ENCODE measurements at regions not wholly inside any gene's neighbourhood (a gene's known extent, or its start where the extent isn't known, plus 50 kb on each side); places are given as distances from the start of the nearest gene placed in this dataset.
A peak's percentile ranks its signal among the peaks of the same experiment; 100 is the strongest.
"Not testable (repeated sequence)": the region's sequence is repeated elsewhere in the genome, so short reads cannot be mapped to it uniquely, and the experiment has no call there.

- not testable (repeated sequence) for DNase-seq
These were observed 50.4 kb upstream of the TTC34 start for GRCh38 chr1:2851918-2852317.

- no peak for DNase-seq
These were observed 52.2 kb upstream of the TTC34 start for GRCh38 chr1:2853711-2854110.

DNA sequence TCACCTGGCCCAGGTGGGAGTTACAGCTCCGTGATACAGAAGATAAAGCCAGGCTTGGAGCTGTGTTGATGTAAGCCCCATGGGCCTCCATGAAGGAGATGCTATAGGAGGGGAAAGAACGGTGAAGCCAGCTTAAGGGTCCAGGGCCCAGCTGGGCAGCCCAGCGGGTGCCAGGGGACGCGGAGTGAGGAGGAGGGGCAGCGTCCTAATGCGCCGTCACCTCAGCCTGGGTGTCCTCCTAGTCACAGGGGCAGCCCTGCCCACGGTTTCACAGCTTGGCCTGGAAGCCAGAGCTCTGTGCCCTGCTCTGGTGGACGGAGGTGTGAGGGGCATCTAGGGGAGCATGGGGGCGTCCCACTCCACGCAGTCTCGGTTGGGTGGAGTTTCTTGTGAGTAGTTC lies 52.7 kb upstream of the TTC34 start:
- no peak for DNase-seq

GRCh38 chr1:2854611-2855010 lies 53.1 kb upstream of the TTC34 start:
- no peak for DNase-seq

DNA sequence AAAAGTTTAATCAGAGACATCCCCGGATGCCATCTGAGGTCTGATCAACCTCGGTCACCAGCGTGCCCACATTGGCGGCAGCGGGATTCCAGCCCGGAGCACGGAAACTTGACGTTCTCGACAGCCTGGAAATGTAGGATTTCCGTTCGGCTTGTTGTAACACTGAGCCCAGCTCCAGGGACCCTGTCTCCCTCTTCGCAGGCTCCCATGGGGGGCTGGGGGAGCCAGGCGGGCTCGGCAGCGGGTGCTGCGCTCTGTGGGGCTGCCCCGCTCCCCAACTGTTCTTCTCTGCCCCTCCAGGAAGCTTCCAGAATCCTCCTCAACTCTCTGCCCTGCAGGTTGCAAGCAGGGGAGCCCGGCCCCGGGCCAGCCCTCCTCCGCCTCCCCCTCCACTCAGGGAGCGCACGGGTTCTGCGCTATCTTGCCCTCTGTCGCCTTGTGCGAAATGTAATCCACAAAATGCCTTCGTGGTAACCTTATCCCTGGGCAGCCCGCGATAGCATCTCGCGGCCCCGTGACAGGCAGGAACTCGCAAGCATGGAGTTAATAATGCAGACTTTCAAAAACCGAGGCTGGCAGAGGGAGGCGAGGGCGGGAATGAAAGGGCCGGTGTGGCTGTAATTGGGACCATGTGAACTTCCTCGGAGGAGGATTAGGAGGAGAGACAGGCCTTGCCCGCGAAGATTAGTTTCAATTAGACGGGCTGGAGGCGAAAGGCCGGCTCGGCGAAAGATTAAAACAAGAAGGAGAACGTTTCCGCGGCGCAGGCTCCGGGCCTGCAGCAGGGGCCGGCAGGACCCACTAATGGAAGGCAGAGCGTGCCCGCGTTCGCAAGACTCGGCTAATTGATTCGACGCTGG lies 53.9 kb upstream of the TTC34 start:
- no peak for DNase-seq

DNA sequence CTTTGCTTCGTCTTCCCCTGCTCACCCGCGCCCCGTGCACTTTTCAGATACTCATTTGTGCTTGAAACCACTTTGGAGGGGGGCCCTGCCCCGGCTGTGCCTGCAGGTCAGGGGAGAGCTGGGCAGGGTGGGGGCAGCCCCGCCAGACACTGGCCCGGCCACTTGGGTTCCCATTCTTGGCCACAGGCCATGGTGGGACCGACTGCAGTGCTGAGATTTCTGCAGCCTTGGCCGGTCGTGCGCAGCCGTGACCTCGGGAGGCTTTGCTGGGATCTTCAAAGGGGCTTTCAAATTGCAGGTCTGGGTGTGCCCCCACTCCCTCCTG lies 54.5 kb upstream of the TTC34 start:
- DNase-seq = no peak

- no peak for DNase-seq
These were observed 55.3 kb upstream of the TTC34 start for GRCh38 chr1:2856676-2857375.

GRCh38 chr1:2857521-2857920 lies 56.0 kb upstream of the TTC34 start:
- DNase-seq = no peak

DNA sequence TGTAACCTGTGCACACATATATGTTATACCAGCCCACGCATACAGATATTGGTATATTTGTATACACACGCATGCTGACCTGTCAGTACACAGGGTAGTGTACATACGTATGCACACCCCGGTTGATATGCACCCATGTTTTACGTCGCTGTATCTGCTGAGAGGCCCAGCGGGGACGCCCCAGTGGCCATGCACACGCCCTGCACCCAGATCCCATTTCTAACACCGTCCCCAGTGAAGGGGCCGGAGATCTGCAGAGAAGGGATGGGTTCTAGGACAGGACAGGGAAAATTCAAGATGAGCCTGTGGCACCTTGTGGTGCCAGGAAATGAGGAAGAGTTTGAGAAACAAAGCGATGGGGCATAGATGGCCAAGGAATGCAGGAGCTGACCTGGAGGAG lies 57.2 kb upstream of the TTC34 start:
- DNase-seq = no peak

DNA sequence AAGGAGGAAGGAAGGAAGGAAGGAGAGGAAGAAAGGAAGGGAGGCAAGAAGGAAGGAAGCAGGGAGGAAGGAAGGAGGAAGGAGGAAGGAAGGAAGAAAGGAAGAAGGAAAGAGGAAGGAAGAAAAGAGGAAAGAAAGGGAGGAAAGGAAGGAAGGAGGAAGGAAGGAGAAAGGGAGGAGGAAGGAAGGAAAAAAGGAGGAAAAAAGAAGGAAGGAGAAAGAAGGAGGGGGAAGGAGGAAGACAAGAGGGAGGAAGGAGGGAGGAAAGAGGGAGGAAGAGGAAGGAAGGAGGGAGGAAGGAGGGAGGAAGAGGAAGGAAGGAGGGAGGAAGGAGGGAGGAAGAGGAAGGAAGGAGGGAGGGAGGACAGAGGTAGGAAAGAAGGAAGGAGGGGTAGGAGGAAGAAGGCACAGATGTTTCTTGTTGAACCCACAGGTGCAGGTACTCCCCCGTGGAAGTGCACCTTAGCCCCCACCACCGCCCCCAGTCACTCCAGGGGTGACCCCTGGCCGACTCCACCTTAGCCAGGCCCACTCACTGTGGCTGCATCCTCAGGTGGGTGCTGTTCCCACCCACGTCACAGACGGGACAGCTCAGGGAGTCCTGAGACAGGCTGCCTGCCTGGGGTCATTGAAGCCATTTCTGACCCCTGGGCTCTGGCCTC lies 57.9 kb upstream of the TTC34 start:
- no peak for DNase-seq

- DNase-seq = no peak
These were observed 58.5 kb upstream of the TTC34 start for GRCh38 chr1:2859881-2860430.

DNA sequence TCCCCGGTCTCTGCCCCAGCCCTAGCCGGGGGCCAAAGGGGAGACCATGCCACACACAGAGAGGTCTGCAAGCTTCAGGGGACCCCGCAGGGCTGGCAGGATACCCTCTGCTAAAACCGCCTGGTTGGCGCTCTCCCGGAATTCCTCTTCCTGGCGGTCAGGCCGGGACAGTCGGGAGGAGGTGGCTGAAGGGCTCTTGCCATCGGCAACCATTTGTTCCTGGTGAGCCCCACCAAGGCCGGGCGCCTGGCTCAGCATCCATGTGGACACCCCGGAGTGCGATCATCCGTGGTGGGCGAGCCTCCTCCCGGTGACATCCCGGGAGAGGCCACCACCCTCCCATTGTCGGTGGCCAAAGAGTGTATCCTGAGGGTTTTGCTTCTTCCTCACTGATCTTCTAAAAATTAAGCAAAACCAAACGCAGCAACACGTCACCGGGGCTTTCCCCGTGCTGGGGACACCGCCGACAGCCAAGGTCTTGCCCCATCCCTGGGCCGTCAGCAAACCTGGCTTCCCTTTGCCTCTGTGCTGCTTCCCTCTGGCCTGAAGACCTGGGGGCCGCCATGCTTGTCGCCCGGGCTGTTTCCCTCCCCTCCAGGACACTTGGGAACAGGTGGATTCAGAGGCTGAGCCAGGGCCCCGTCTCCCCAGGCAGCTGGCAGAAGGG lies 59.1 kb upstream of the TTC34 start:
- no peak for DNase-seq

- DNase-seq = no peak
These were observed 59.9 kb upstream of the TTC34 start for GRCh38 chr1:2861143-2861987.

GRCh38 chr1:2861988-2862813 lies 60.7 kb upstream of the TTC34 start:
- no peak for DNase-seq

DNA sequence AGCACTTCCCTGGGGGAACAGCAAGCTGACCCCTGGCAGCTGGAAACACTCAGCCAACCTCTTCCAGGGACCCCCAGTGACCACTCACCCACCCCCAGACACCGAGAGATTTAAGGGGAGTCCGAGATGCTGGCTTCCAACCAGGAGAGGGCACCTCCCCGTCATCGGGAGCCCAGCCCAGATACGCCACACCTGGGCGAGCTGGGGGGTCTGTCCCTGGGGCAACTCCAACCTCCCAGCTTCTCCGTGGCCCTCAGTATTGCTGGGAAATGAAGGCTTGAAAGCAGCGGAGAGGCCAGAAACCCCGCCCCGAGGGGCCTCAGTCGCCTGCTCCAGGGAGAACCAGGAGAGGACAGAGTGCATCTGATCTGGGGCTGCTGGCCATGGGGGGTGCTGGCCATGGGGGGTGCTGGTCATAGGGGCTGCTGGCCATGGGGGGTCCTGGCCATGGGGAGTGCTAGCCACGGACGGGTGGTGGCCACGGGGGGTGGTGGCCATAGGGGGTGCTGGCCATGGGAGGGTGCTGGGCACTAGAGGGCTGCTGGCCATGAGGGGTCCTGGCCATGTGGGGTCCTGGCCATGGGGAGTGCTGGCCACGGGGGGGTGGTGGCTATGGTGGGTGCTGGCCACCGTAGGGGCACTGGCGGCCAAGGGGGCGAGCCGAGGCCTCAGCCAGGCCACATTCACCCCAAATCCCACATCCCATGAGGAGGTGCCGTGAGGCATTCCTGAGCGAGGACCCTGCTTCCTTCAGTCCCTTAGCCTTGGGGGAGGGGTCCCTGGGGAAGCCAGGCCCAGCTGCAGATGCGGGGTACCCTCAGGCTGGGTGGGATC lies 61.5 kb upstream of the TTC34 start:
- no peak for DNase-seq

DNA sequence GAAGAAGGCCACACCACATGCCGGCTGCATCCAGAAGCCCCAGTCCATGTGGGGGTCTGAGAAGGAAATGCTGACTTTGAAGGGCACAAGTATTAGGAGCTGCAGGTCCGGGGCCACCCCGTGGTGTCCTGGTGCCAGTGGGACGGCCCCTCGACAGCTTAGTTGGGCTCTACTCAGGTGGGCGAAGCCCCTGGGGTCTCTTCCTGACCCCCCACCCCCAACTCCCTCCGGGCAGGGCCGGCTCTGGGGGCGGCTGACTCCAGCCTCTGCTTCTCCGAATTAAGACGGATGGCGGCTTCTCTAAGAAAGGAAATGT lies 62.1 kb upstream of the TTC34 start:
- no peak for DNase-seq

- DNase-seq = peak; percentile 5
These were observed 62.9 kb upstream of the TTC34 start for GRCh38 chr1:2864203-2864905.

DNA sequence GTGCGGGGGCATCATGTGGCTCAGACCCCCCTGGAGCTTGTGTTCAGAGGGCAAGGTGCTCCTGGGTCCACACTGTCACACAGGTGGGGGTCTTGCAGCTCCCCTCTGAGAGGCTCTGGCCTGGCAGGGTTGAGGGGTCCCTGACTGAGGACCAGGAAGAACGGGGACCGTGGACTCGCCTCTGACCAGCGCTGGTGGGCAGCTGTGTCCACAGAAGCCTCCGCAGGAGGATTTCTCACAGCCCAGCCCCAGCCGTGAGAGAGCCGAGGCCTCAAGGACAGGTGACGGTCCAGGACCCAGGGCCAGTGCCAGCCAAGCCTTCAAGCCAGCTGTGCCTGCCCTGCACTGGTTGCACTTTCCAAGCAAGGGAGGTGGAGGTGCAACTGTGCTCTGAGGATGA lies 63.5 kb upstream of the TTC34 start:
- no peak for DNase-seq

DNA sequence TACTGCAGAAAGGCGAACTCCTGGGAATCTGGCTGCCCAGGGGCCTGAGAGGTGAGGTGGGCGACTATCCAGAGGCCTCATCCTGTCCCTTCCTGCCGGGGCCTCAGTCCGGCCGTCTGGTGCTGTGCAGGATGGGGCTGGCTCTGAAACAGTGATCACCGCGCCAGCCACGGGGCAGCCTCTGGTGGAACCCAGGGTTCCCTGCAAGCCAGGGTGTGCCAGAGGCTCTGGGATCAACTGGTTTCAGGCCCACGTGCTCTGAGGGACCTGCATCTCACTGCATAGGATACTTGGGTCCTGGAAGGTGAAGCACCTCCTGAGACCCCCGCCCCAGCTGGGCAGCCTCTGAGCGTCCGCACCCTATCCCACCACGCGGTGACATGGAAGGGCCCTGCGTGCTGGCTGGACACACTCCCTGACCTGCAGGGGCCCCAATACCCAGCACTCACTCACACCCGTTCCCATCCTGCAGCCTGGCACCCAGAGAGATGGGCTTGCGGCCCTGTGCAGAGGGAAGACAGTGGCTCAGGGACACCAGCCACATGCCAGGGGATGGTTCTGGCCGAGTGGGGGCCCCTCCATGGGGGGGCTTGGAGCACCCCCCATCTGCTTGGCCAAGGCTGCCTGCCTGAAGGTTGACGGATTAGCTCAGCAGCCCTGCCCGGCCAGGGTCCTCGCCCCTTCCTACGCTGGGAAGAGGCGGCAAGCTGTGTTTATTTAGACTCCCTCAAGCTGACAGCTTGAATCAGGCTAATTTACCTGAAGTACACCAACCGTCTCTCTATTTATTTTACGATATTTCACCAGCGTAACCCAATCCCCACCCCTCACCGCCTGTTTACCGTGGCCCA lies 64.3 kb upstream of the TTC34 start:
- DNase-seq = no peak

Measured in NCI-H1436 treated with DMSO at 0.1 percent for 48 hours (cell line).